ENCODE measurements at regions not wholly inside any gene's neighbourhood (a gene's known extent, or its start where the extent isn't known, plus 50 kb on each side); places are given as distances from the start of the nearest gene placed in this dataset.

DNA sequence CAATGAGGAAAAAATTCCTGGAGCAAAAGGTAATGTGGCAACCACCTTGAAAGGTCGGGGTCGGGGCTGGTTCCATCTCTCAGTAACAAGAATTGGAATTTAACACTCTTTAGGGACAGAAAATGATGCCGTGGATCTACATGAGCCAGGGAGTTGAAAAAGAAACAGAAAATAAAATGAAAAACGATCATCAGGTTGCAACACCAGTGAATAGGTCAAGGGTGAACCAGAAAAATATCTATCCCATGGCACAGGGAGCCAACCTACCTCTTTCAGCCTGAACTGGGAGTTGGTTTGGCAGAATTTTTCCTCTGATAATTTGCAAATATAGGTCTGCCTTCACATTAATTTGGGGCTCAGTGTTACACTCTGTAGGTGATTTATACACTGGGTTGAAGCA is 93.7 kb downstream of the C4orf33 start:
- TF ChIP-seq POLR2AphosphoS5 (IDR thresholded peaks at IDR 0.05; ENCODE audit: low read depth, low read length), result no peak
- TF ChIP-seq POLR2A (IDR thresholded peaks at IDR 0.05; ENCODE audit: low read depth, low read length), result no peak

Data from GM12891 (cell line).